GM10248 (cell line): ENCODE measurements at regions not wholly inside any gene's neighbourhood (a gene's known extent, or its start where the extent isn't known, plus 50 kb on each side); places are given as distances from the start of the nearest gene placed in this dataset.

Source experiments
- CTCF ChIA-PET: fragments of 300-600 bp; sonication (Branson Sonifier 250); formaldehyde crosslinking; extraction: SDS; loops from one replicate; lab custom pipeline; 2021; ENCODE audit warnings: antibody characterized with exemption; lab: Yijun Ruan, JAX
- POLR2A ChIA-PET: fragments of 350-650 bp; sonication (Branson Sonifier 250); formaldehyde crosslinking; extraction: SDS; loops from one replicate; lab custom pipeline; 2020; ENCODE audit warnings: antibody characterized with exemption; lab: Yijun Ruan, JAX
- DNase-seq: peaks from one replicate; pipeline ENCODE4 v3.0.0; 2012; ENCODE audit errors: extremely low spot score
- CTCF ChIP-seq: IDR thresholded peaks from 2 replicates; pipeline ENCODE4 v1.5.1; 2012; ENCODE audit warnings: mild to moderate bottlenecking, low read depth; ENCODE audit errors: extremely low read depth, missing control alignments, control extremely low read depth

GRCh38 chr1:82492159-82492558, 691.4 kb downstream of the ADGRL2 start:
- ChIA-PET POLR2A (no interaction called here), CTCF (no interaction called here)
- no peak for DNase-seq
- TF ChIP-seq CTCF: no peak

- POLR2A ChIA-PET: no interaction called here
- TF ChIP-seq CTCF: no peak
- DNase-seq: no peak
- CTCF ChIA-PET: no interaction called here
These were observed 690.7 kb downstream of the ADGRL2 start for GRCh38 chr1:82491301-82492048.

- no peak for DNase-seq
- POLR2A ChIA-PET: no interaction called here
- CTCF ChIA-PET: no interaction called here
- no peak for TF ChIP-seq CTCF
These were observed 687.0 kb downstream of the ADGRL2 start for GRCh38 chr1:82487778-82488177.

- ChIA-PET POLR2A (no interaction called here), CTCF (no interaction called here)
These were observed 686.2 kb downstream of the ADGRL2 start for GRCh38 chr1:82486969-82487368.

GRCh38 chr1:82486468-82486867, 685.7 kb downstream of the ADGRL2 start:
- CTCF ChIA-PET: no interaction called here
- TF ChIP-seq CTCF: no peak
- DNase-seq: no peak
- POLR2A ChIA-PET: no interaction called here

More at GRCh38 chr1:82486969-82487368, 686.2 kb downstream of the ADGRL2 start:
- no peak for DNase-seq
- no peak for TF ChIP-seq CTCF

- POLR2A ChIA-PET: no interaction called here
- CTCF ChIA-PET: no interaction called here
- no peak for TF ChIP-seq CTCF
- DNase-seq: no peak
These were observed 685.0 kb downstream of the ADGRL2 start for GRCh38 chr1:82485591-82486369.
